MCF 10A (cell line): ENCODE measurements at regions not wholly inside any gene's neighbourhood (a gene's known extent, or its start where the extent isn't known, plus 50 kb on each side); places are given as distances from the start of the nearest gene placed in this dataset.

Source experiments
- BruUV-seq: library from RNA; stranded (reverse); fragments of 400-500 nt; replicated peaks from 2 replicates; lab custom pipeline; 2021; lab: Mats Ljungman, UMichigan
- CTCF ChIA-PET: fragments of 300-600 bp; sonication (Branson Sonifier 250); formaldehyde crosslinking; extraction: SDS; loops from one replicate; lab custom pipeline; 2021; ENCODE audit warnings: antibody characterized with exemption, inconsistent platforms; lab: Yijun Ruan, JAX
- POLR2A ChIA-PET: fragments of 300-600, 350-650 bp; sonication (Branson Sonifier 250); formaldehyde crosslinking; extraction: SDS; loops from one replicate; lab custom pipeline; 2020; ENCODE audit warnings: antibody characterized with exemption, inconsistent platforms; lab: Yijun Ruan, JAX
- DNase-seq: peaks from one replicate; pipeline ENCODE4 v3.0.0-alpha.2; 2018; ENCODE audit not compliant: unreplicated experiment
- H3K27ac Mint-ChIP-seq: one replicate; pipeline ENCODE4 v1.8.0; 2022; ENCODE audit warnings: mild to moderate bottlenecking, low read depth, mixed read lengths; ENCODE audit not compliant: unreplicated experiment
- H3K27me3 Mint-ChIP-seq: one replicate; pipeline ENCODE4 v1.8.0; 2022; ENCODE audit warnings: mixed read lengths; ENCODE audit not compliant: insufficient read depth, unreplicated experiment
- H3K36me3 Mint-ChIP-seq: one replicate; pipeline ENCODE4 v1.8.0; 2022; ENCODE audit warnings: mild to moderate bottlenecking, moderate library complexity, mixed read lengths; ENCODE audit not compliant: insufficient read depth, unreplicated experiment
- H3K4me1 Mint-ChIP-seq: one replicate; pipeline ENCODE4 v1.8.0; 2022; ENCODE audit warnings: mixed read lengths; ENCODE audit not compliant: insufficient read depth, unreplicated experiment
- H3K4me3 Mint-ChIP-seq: one replicate; pipeline ENCODE4 v1.8.0; 2022; ENCODE audit warnings: mild to moderate bottlenecking, moderate library complexity, mixed read lengths; ENCODE audit not compliant: unreplicated experiment
- H3K9me3 Mint-ChIP-seq: one replicate; pipeline ENCODE4 v1.8.0; 2022; ENCODE audit warnings: mixed read lengths; ENCODE audit not compliant: unreplicated experiment
- intact Hi-C: fragments of 100-400 bp; cut with micrococcal nuclease; formaldehyde crosslinking; loops from 2 replicates; pipeline ENCODE4 v1.14.1; 2022
- TF ChIP-seq, protein P1 (sequence below): fragments of 200-600 bp; IDR thresholded peaks from one replicate; pipeline ENCODE4 v1.8.0; 2022; ENCODE audit warnings: antibody characterized with exemption, mild to moderate bottlenecking; ENCODE audit not compliant: unreplicated experiment

DNA sequence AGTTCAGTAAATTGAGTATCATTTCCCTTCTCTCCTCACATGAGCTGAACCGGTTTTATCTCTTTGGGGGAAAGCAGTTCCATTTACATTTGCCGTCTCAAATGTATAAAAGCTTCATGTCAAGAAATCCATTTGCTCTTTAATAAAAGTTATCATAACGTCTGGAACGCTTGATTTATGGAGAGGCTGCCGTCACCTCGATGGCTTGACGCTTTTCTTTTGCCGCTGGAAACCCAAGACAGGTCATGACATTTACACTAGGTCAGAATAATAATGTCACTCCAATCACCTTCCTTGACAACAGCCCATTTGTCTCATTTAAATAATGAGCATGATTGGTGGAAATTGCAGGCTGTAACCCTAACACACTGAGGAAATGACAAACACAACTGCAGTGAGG is 443.4 kb downstream of the IRX1 start:
- no peaks in the 10 kb centered on the region for H3K4me1 Mint-ChIP-seq

DNA sequence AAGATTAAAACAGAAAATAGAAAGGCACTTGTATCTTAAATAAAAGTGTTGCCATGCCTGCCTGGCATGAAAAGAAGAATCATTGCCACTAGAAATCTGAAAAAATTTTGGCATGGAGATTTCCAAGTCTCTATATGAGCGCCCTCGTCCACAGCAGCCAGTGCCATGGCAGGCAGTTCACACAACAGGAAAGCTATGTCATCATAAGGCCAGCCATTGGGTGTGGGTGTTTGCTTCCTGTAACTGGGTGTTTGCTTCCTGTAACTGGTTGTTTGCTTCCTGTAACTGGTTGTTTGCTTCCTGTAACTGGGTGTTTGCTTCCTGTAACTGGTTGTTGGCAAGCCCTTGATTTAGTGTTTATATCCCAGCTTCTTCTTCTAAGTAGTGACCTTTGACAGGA is 446.7 kb downstream of the IRX1 start:
- DNase-seq, result no peak
- Mint-ChIP-seq H3K4me3 (no peak overlapping the region), H3K9me3 (peaks cover 13% of the 10 kb centered on the region), H3K36me3 (no peaks in the 10 kb centered on the region), H3K27me3 (no peaks in the 10 kb centered on the region), H3K27ac (no peak overlapping the region), H3K4me1 (no peaks in the 10 kb centered on the region)
- BruUV-seq, result no TSS peak
- TF ChIP-seq, protein P1, sequence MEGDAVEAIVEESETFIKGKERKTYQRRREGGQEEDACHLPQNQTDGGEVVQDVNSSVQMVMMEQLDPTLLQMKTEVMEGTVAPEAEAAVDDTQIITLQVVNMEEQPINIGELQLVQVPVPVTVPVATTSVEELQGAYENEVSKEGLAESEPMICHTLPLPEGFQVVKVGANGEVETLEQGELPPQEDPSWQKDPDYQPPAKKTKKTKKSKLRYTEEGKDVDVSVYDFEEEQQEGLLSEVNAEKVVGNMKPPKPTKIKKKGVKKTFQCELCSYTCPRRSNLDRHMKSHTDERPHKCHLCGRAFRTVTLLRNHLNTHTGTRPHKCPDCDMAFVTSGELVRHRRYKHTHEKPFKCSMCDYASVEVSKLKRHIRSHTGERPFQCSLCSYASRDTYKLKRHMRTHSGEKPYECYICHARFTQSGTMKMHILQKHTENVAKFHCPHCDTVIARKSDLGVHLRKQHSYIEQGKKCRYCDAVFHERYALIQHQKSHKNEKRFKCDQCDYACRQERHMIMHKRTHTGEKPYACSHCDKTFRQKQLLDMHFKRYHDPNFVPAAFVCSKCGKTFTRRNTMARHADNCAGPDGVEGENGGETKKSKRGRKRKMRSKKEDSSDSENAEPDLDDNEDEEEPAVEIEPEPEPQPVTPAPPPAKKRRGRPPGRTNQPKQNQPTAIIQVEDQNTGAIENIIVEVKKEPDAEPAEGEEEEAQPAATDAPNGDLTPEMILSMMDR, result no peak
- intact Hi-C loops, result no loop called here
- CTCF ChIA-PET, result interaction anchor here (0.7 kb wide), 1 partner anchor 365 kb away, joined by 3 read pairs; no protein-coding TSS in a partner anchor
- POLR2A ChIA-PET, result no interaction called here

More for the DNA sequence above, 443.4 kb downstream of the IRX1 start:
- intact Hi-C loops, result no loop called here
- Mint-ChIP-seq H3K4me3 (no peak overlapping the region), H3K36me3 (no peaks in the 10 kb centered on the region), H3K27ac (no peak overlapping the region), H3K9me3 (peaks cover 8% of the 10 kb centered on the region), H3K27me3 (no peaks in the 10 kb centered on the region)
- no peak for DNase-seq
- TF ChIP-seq, protein P1, result no peak
- ChIA-PET POLR2A (no interaction called here), CTCF (no interaction called here)
- no TSS peak for BruUV-seq

DNA sequence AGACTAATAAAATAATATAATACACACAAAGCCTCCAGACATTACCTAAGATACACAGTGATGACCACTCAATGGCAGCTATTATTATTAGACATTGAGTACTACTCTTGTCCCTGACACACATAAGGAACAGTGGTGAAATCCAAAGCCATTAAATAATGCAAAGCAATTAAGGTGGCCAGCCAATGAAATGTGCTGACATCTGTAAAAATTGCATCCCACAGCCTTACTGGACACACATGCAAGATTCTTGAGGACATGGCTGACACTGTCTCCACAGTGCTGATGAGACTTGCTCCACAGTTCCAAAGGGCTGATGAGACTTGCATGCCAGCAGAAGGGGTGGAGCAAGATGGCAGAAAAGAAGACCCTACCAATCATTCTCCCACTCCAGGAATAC is 447.5 kb downstream of the IRX1 start:
- DNase-seq, result no peak
- H3K36me3 Mint-ChIP-seq, result no peaks in the 10 kb centered on the region
- ChIA-PET CTCF (no interaction called here), POLR2A (no interaction called here)
- H3K4me3 Mint-ChIP-seq, result no peak overlapping the region
- peaks cover 14% of the 10 kb centered on the region for H3K9me3 Mint-ChIP-seq
- no peaks in the 10 kb centered on the region for H3K27me3 Mint-ChIP-seq
- TF ChIP-seq, protein P1, result no peak
- no peaks in the 10 kb centered on the region for H3K4me1 Mint-ChIP-seq
- intact Hi-C loops, result no loop called here
- no peak overlapping the region for H3K27ac Mint-ChIP-seq
- no TSS peak for BruUV-seq

DNA sequence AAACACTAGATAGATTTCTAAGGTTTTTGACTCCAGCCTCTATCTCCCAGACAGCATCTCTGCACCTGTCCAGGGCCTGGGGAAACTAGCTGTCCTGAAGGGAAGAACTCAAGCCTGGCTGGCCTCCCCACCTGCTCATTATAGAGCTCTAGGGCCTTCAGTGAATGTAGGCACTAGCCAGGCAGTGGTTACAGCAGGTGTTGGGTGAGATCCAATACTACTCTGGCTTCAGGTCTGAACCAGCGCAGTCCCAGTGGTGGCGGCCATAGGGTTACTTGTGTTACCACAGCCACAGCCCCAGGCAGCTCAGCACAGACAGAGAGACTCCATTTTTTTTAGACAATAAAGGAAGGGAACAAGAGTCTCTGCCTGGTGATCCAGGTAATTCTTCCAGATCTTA is 449.2 kb downstream of the IRX1 start:
- no peaks in the 10 kb centered on the region for H3K36me3 Mint-ChIP-seq
- no peak for DNase-seq
- H3K4me3 Mint-ChIP-seq, result no peak overlapping the region
- H3K4me1 Mint-ChIP-seq, result no peaks in the 10 kb centered on the region
- CTCF ChIA-PET, result interaction anchor here (0.5 to 0.6 kb wide), 2 partner anchors 311 to 1984 kb away, joined by 3 read pairs; no protein-coding TSS in a partner anchor
- H3K27me3 Mint-ChIP-seq, result no peaks in the 10 kb centered on the region
- peaks cover 14% of the 10 kb centered on the region for H3K9me3 Mint-ChIP-seq
- TF ChIP-seq, protein P1, result no peak
- intact Hi-C loops, result no loop called here
- no TSS peak for BruUV-seq
- H3K27ac Mint-ChIP-seq, result no peak overlapping the region
- POLR2A ChIA-PET, result no interaction called here
